ENCODE measurements at regions not wholly inside any gene's neighbourhood (a gene's known extent, or its start where the extent isn't known, plus 50 kb on each side); places are given as distances from the start of the nearest gene placed in this dataset.

DNA sequence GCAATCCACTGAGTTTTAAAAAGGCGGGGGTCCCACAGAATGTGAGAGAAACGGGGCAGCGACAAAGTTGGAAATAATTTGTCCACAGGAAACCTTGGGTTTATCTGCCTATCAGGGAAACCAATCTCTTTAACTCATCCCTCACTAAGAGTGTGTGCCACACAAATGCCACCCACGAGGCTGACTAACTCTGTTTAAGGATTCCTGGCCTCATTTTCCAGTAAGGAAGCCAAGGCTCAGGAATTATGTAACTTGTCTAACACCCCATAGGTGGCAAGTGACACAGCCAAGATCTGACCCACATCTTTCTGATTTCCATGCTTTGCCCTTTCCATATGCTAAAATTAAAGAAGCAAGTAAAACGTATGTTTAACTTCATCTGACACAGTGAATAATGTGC, 263.2 kb downstream of the CNTN3 start:
- H3K4me3 ChIP-seq, result no peak overlapping the region
- no peak for DNase-seq
- TF ChIP-seq POLR2A (IDR thresholded peaks at IDR 0.05) (no peak), POLR2AphosphoS5 (IDR thresholded peaks at IDR 0.05) (no peak)
- TF ChIP-seq, protein P1, sequence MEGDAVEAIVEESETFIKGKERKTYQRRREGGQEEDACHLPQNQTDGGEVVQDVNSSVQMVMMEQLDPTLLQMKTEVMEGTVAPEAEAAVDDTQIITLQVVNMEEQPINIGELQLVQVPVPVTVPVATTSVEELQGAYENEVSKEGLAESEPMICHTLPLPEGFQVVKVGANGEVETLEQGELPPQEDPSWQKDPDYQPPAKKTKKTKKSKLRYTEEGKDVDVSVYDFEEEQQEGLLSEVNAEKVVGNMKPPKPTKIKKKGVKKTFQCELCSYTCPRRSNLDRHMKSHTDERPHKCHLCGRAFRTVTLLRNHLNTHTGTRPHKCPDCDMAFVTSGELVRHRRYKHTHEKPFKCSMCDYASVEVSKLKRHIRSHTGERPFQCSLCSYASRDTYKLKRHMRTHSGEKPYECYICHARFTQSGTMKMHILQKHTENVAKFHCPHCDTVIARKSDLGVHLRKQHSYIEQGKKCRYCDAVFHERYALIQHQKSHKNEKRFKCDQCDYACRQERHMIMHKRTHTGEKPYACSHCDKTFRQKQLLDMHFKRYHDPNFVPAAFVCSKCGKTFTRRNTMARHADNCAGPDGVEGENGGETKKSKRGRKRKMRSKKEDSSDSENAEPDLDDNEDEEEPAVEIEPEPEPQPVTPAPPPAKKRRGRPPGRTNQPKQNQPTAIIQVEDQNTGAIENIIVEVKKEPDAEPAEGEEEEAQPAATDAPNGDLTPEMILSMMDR (IDR thresholded peaks at IDR 0.05 in 8 of 11, conservative IDR thresholded peaks at IDR 0.05 in 3 of 11), result no peak
- no peak overlapping the region for H3K27ac ChIP-seq
- intact Hi-C loops (cut with DNase I; ENCODE audit: low total_unique reads), result no loop called here
- H3K36me3 ChIP-seq, result no peaks in the 10 kb centered on the region
- 71 to 81% (median 77%) methylated on average over 5 of the region's 5 CpGs for WGBS, 5 donors
- H3K27me3 ChIP-seq (replicated peaks in 1 of 7), result no peaks in the 10 kb centered on the region
- peaks cover 0 to 6% (median 0%) of the 10 kb centered on the region in 8 donors for H3K9me3 ChIP-seq
- H3K4me1 ChIP-seq, result no peaks in the 10 kb centered on the region

DNA sequence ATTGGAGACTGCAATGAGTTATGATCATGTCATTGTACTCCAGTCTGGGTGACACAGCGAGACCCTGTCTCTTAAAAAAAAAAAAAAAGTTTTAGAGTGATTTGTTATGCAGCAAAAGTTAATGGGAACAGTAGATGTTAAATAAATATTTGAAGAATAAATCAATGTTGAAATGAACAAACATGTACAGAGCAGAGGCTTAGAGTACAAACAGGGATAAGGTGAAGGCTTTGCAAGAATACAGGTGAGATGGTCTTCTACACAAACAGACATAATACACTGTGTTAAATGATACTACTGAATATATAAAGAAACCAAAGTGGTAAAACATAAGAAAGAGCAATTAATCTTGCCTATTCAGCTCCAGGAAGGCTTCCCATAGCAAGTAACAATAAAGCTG, 265.4 kb downstream of the CNTN3 start:
- peaks cover 0 to 9% (median 0%) of the 10 kb centered on the region in 8 donors for H3K9me3 ChIP-seq
- H3K4me1 ChIP-seq, result no peaks in the 10 kb centered on the region
- H3K27ac ChIP-seq, result no peak overlapping the region
- H3K36me3 ChIP-seq, result no peaks in the 10 kb centered on the region
- 52 to 87% (median 71%) methylated on average over 1 of the region's 1 CpG for WGBS, 5 donors
- no peak for TF ChIP-seq POLR2A (IDR thresholded peaks at IDR 0.05)
- TF ChIP-seq, protein P1 (IDR thresholded peaks at IDR 0.05 in 8 of 11, conservative IDR thresholded peaks at IDR 0.05 in 3 of 11), result no peak
- no peak for TF ChIP-seq POLR2AphosphoS5 (IDR thresholded peaks at IDR 0.05)
- H3K27me3 ChIP-seq (replicated peaks in 1 of 7), result no peaks in the 10 kb centered on the region
- intact Hi-C loops (cut with DNase I; ENCODE audit: low total_unique reads), result no loop called here
- no peak for DNase-seq
- no peak overlapping the region for H3K4me3 ChIP-seq

DNA sequence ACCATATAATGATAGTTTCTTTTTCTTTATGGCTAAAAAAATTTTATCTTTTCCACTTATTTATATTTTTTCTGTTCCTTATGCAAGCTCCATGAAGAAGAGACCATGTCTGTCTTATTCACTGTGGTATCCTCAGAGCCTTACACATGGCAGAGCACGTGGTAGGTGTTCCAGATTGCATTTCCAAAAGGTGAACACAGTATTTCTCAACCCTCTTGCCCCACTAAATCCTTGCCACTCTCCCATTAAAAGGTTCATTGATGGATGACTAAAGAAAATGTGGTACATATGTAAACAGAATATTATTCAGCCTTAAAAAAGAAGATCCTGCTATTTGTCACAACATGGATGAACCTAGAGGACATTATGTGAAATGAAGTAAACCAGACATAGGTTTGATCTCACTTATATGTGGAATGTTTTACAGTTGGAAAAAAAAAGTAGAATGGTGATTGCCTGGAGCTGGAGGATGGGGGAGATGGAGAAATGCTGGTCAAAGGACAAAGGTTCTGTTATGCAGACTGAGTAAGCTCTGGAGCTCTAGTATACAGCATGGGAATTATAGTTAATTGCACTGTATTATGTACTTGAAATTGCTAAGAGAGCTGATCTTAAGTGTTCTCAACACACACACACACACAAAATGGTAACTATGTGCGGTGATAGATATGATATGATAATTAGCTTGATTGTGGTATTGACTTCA, 266.7 kb downstream of the CNTN3 start:
- WGBS, 5 donors, result 65 to 82% (median 66%) methylated on average over 2 of the region's 2 CpGs
- intact Hi-C loops (cut with DNase I; ENCODE audit: low total_unique reads), result no loop called here

DNA sequence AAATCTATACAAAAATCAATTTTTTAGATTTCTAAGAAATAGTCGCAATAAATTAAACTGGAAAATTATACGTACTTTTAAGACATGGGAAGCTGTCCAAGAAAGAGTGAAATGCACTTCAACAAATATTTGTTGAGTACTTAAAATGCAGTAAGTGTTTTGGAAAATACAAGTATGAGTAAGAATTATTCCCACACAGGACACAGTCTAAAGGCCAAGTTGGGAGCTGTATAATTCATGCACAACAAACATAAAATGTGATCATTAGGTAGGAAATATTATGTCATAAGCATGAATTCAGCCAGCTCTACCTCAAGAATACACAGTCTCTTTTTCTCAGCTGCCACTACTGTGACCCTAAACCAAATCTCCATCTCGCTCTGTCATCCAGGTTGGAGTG, 267.6 kb downstream of the CNTN3 start:
- H3K27me3 ChIP-seq (replicated peaks in 1 of 7), result no peaks in the 10 kb centered on the region
- no peaks in the 10 kb centered on the region for H3K4me1 ChIP-seq
- no peak overlapping the region for H3K4me3 ChIP-seq
- no peak for TF ChIP-seq POLR2A (IDR thresholded peaks at IDR 0.05)
- TF ChIP-seq, protein P1 (IDR thresholded peaks at IDR 0.05 in 8 of 11, conservative IDR thresholded peaks at IDR 0.05 in 3 of 11), result no peak
- no peak for TF ChIP-seq POLR2AphosphoS5 (IDR thresholded peaks at IDR 0.05)
- H3K9me3 ChIP-seq, result peaks cover 0 to 9% (median 0%) of the 10 kb centered on the region in 8 donors
- WGBS, 5 donors, result 79 to 88% (median 82%) methylated on average over 3 of the region's 3 CpGs
- intact Hi-C loops (cut with DNase I; ENCODE audit: low total_unique reads), result no loop called here
- H3K27ac ChIP-seq, result no peak overlapping the region
- no peaks in the 10 kb centered on the region for H3K36me3 ChIP-seq
- DNase-seq, result no peak

More for the DNA sequence above, 266.7 kb downstream of the CNTN3 start:
- Histone ChIP-seq H3K27ac (no peak overlapping the region), H3K9me3 (peaks cover 0 to 9% (median 0%) of the 10 kb centered on the region in 8 donors), H3K27me3 (replicated peaks in 1 of 7) (no peaks in the 10 kb centered on the region), H3K4me3 (no peak overlapping the region), H3K4me1 (no peaks in the 10 kb centered on the region), H3K36me3 (no peaks in the 10 kb centered on the region)
- no peak for DNase-seq
- TF ChIP-seq, protein P1 (IDR thresholded peaks at IDR 0.05 in 8 of 11, conservative IDR thresholded peaks at IDR 0.05 in 3 of 11), result no peak
- no peak for TF ChIP-seq POLR2AphosphoS5 (IDR thresholded peaks at IDR 0.05)
- no peak for TF ChIP-seq POLR2A (IDR thresholded peaks at IDR 0.05)
